DND-41 (cell line): ENCODE measurements at regions not wholly inside any gene's neighbourhood (a gene's known extent, or its start where the extent isn't known, plus 50 kb on each side); places are given as distances from the start of the nearest gene placed in this dataset.

ENCODE experiments used
- ATAC-seq: fragments of 200-7000 bp; cut with Tn5 transposase; 3 replicates; pipeline ENCODE4 v1.9.1; 2021; ENCODE audit warnings: low read depth; ENCODE audit not compliant: insufficient read depth
- DNase-seq: peaks from one replicate; pipeline ENCODE4 v3.0.0-alpha.2; 2020
- H2AFZ ChIP-seq: 2 replicates; pipeline ENCODE4 v1.6.0; 2012; ENCODE audit warnings: low read depth, low read length
- H3K27ac ChIP-seq: 2 replicates; pipeline ENCODE4 v1.5.1; 2012; ENCODE audit warnings: low read length, inconsistent platforms
- H3K27me3 ChIP-seq: fragments of 200-600 bp; sonication (generic); 2 replicates; pipeline ENCODE4 v1.6.0; 2012; ENCODE audit warnings: low read length, mild to moderate bottlenecking, inconsistent platforms; ENCODE audit not compliant: insufficient read depth, poor library complexity
- H3K36me3 ChIP-seq: 2 replicates; pipeline ENCODE4 v1.5.1; 2012; ENCODE audit warnings: low read length, inconsistent platforms; ENCODE audit not compliant: insufficient read depth
- H3K4me1 ChIP-seq: 2 replicates; pipeline ENCODE4 v1.5.1; 2012; ENCODE audit warnings: mild to moderate bottlenecking, low read length; ENCODE audit not compliant: insufficient read depth
- H3K4me2 ChIP-seq: 2 replicates; pipeline ENCODE4 v1.6.0; 2012; ENCODE audit warnings: mild to moderate bottlenecking, moderate library complexity, low read length, inconsistent platforms; ENCODE audit not compliant: insufficient read depth
- H3K4me3 ChIP-seq, 2 experiments: fragments of 200-600 bp in 1 of 2; shearing (Covaris generic) in 1 of 2; 2 replicates each; pipeline ENCODE4 v1.5.1; 2012 to 2016; ENCODE audit warnings: inconsistent platforms in 2 of 2, low read length in 2 of 2, mild to moderate bottlenecking in 2 of 2, low read depth in 1 of 2, moderate library complexity in 1 of 2
- H3K79me2 ChIP-seq: 2 replicates; pipeline ENCODE4 v1.6.0; 2012; ENCODE audit warnings: low read length, inconsistent platforms; ENCODE audit not compliant: insufficient read depth
- H3K9ac ChIP-seq: 2 replicates; pipeline ENCODE4 v1.6.0; 2012; ENCODE audit warnings: low read depth, mild to moderate bottlenecking, inconsistent platforms, low read length, moderate library complexity
- H3K9me3 ChIP-seq: 2 replicates; pipeline ENCODE4 v1.5.1; 2012; ENCODE audit warnings: low read length, moderate library complexity, mild to moderate bottlenecking, inconsistent platforms; ENCODE audit not compliant: insufficient read depth, severe bottlenecking
- H4K20me1 ChIP-seq: 2 replicates; pipeline ENCODE4 v1.6.0; 2012; ENCODE audit warnings: low read length; ENCODE audit not compliant: insufficient read depth
- EZH2 ChIP-seq: IDR thresholded peaks from 3 replicates; pipeline ENCODE4 v1.6.1; 2012; ENCODE audit warnings: borderline replicate concordance, low read depth, mild to moderate bottlenecking, moderate library complexity, low read length, inconsistent platforms; ENCODE audit not compliant: severe bottlenecking
- TF ChIP-seq, protein P1 (sequence below): IDR thresholded peaks from 2 replicates; pipeline ENCODE4 v1.5.1; 2012; ENCODE audit warnings: borderline replicate concordance, low read length, moderate library complexity, mild to moderate bottlenecking; ENCODE audit not compliant: poor library complexity, severe bottlenecking; ENCODE audit errors: extremely low read depth

GRCh38 chrX:150254909-150255308 is 108.2 kb upstream of the MAMLD1 start:
- H3K27ac ChIP-seq, result no peak overlapping the region
- no peak for DNase-seq
- no peaks in the 10 kb centered on the region for H3K79me2 ChIP-seq
- H3K27me3 ChIP-seq, result no peaks in the 10 kb centered on the region
- H3K9me3 ChIP-seq, result no peaks in the 10 kb centered on the region
- no peaks in the 10 kb centered on the region for H3K36me3 ChIP-seq
- no peaks in the 10 kb centered on the region for H3K4me1 ChIP-seq
- TF ChIP-seq, protein P1, sequence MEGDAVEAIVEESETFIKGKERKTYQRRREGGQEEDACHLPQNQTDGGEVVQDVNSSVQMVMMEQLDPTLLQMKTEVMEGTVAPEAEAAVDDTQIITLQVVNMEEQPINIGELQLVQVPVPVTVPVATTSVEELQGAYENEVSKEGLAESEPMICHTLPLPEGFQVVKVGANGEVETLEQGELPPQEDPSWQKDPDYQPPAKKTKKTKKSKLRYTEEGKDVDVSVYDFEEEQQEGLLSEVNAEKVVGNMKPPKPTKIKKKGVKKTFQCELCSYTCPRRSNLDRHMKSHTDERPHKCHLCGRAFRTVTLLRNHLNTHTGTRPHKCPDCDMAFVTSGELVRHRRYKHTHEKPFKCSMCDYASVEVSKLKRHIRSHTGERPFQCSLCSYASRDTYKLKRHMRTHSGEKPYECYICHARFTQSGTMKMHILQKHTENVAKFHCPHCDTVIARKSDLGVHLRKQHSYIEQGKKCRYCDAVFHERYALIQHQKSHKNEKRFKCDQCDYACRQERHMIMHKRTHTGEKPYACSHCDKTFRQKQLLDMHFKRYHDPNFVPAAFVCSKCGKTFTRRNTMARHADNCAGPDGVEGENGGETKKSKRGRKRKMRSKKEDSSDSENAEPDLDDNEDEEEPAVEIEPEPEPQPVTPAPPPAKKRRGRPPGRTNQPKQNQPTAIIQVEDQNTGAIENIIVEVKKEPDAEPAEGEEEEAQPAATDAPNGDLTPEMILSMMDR, result no peak
- TF ChIP-seq EZH2, result no peak
- H2AFZ ChIP-seq, result no peak overlapping the region
- H4K20me1 ChIP-seq, result no peaks in the 10 kb centered on the region
- no peak for ATAC-seq
- H3K4me3 ChIP-seq, result no peak overlapping the region
- H3K4me2 ChIP-seq, result no peak overlapping the region
- no peak overlapping the region for H3K9ac ChIP-seq

DNA sequence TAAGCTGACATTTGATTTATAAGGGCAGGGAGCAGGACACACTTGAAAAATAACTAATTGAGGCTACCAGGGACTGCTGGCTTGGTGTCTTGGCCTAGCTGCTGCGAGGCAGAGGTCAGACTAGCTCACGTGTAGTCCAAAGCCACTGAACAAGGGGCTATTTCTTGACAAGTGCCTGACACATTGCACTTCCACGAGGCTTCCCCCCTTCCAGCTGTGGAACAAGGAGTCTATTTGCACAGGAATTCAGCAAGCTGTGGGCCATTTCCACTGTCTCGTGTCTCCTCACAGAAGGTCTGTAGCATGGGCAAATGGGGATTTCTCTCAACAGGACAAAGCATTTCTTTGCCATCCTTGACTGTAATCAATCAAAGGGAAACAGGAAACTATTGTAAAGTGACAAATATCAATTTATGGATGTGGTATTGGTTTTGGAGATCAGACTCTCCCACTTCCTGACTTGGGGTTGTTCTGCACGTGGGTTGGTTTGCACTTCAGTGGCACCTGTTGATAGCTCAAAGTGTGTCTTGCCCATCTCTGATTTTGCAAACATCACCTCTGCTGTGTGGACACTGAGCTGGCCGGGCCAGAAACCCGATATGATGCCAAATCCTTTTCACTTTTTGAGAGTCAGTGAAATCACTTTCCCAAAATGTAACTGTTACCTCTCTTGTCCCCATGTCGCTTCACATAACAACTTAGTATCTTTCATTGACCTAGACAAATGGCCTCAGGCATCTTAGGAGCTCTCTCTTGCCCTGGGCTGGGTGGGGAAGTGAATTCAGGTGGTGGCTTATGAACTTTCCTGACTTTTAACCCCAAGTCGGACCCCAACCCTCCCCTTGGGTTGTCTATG is 107.4 kb upstream of the MAMLD1 start:
- DNase-seq (peak; percentile 4), ATAC-seq (no peak)
- H3K27ac ChIP-seq, result no peak overlapping the region
- no peak overlapping the region for H2AFZ ChIP-seq
- H3K4me2 ChIP-seq, result no peak overlapping the region
- no peaks in the 10 kb centered on the region for H3K27me3 ChIP-seq
- TF ChIP-seq, protein P1, result no peak
- no peak for TF ChIP-seq EZH2
- H3K9me3 ChIP-seq, result no peaks in the 10 kb centered on the region
- no peak overlapping the region for H3K9ac ChIP-seq
- H3K4me1 ChIP-seq, result no peaks in the 10 kb centered on the region
- no peaks in the 10 kb centered on the region for H4K20me1 ChIP-seq
- no peaks in the 10 kb centered on the region for H3K36me3 ChIP-seq
- no peaks in the 10 kb centered on the region for H3K79me2 ChIP-seq
- H3K4me3 ChIP-seq, result no peak overlapping the region

- no peak overlapping the region for H3K27ac ChIP-seq
- no peak overlapping the region for H3K4me2 ChIP-seq
- DNase-seq (no peak), ATAC-seq (no peak)
- no peaks in the 10 kb centered on the region for H3K79me2 ChIP-seq
- H2AFZ ChIP-seq, result no peak overlapping the region
- H3K36me3 ChIP-seq, result no peaks in the 10 kb centered on the region
- no peaks in the 10 kb centered on the region for H3K27me3 ChIP-seq
- no peaks in the 10 kb centered on the region for H3K9me3 ChIP-seq
- no peaks in the 10 kb centered on the region for H3K4me1 ChIP-seq
- no peaks in the 10 kb centered on the region for H4K20me1 ChIP-seq
- H3K9ac ChIP-seq, result no peak overlapping the region
- TF ChIP-seq, protein P1, result no peak
- no peak for TF ChIP-seq EZH2
- H3K4me3 ChIP-seq, result no peak overlapping the region
These were observed 106.8 kb upstream of the MAMLD1 start for GRCh38 chrX:150256297-150256650.
